ENCODE measurements at regions not wholly inside any gene's neighbourhood (a gene's known extent, or its start where the extent isn't known, plus 50 kb on each side); places are given as distances from the start of the nearest gene placed in this dataset.

- DNase-seq: no peak
- H3K27ac Mint-ChIP-seq: no peak overlapping the region
- intact Hi-C loops (cut with micrococcal nuclease): no loop called here
- H3K9me3 Mint-ChIP-seq: no peaks in the 10 kb centered on the region
- H3K4me3 Mint-ChIP-seq: no peak overlapping the region
- no peaks in the 10 kb centered on the region for H3K36me3 Mint-ChIP-seq (ENCODE audit: low read depth)
- no peaks in the 10 kb centered on the region for H3K27me3 Mint-ChIP-seq
- H3K4me1 Mint-ChIP-seq: no peaks in the 10 kb centered on the region
Measured at GRCh38 chr6:117118490-117118889, 146.9 kb upstream of the VGLL2 start.

DNA sequence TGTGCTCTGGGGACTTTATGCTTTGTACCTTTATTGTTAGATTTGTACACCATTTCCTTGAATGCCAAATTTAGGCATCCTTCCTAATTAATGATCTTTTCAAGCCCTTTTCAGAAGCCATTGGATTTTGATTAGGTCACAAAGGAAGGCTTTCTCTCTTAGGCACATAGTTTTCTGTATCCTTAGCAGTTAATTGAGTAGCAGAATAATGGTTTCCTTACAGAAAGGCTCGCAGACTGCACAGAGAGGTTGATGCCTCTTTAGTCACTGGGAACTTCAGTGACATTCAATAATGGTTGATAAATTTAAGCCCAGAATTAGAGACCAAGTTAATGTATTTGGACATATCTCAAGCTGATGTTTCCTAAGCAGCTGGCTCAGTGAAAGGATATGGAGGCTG is 139.1 kb upstream of the VGLL2 start:
- Mint-ChIP-seq H3K27ac (no peak overlapping the region), H3K27me3 (no peaks in the 10 kb centered on the region), H3K4me1 (no peaks in the 10 kb centered on the region), H3K4me3 (no peak overlapping the region), H3K36me3 (ENCODE audit: low read depth) (no peaks in the 10 kb centered on the region), H3K9me3 (no peaks in the 10 kb centered on the region)
- intact Hi-C loops (cut with micrococcal nuclease): no loop called here
- DNase-seq: no peak

DNA sequence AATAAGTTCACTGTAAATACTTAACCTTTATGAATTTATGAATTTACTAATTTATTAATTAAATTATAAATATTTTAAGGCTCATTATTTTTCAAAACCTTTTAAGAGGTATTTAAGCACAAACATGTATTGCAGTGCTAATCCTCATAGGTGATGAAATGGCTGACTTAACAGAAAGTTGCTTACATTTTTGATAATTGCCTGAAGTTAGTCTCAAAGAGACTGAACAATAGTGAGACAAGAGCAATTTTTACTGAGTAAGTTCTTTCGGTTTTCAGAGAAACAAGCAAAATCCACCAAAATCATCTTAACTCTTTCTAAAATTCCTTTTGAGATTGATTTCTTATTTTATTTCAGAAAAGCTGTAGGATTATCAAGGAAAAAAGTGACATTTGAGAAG is 137.3 kb upstream of the VGLL2 start:
- H3K4me3 Mint-ChIP-seq: no peak overlapping the region
- DNase-seq: no peak
- H3K4me1 Mint-ChIP-seq: no peaks in the 10 kb centered on the region
- no peak overlapping the region for H3K27ac Mint-ChIP-seq
- no peaks in the 10 kb centered on the region for H3K27me3 Mint-ChIP-seq
- H3K36me3 Mint-ChIP-seq (ENCODE audit: low read depth): no peaks in the 10 kb centered on the region
- no peaks in the 10 kb centered on the region for H3K9me3 Mint-ChIP-seq
- intact Hi-C loops (cut with micrococcal nuclease): no loop called here

DNA sequence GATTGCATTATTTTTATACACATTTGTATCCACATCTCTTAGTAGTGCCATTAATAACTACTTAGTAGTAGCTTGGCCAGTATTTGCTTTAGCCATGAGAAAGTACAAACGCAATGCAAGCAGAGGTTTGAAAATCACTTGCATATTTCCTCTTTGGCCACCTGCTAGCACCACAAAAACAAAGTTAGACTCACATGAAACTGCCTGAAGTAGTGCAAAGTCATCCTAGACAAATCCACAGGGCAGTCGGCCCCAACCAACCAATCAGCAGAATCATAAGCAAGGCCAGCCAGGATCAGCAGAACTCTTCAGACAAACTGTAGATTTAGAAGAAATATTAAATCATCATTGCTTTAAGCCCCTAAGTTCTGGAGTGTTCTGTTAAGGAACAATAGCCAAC is 135.2 kb upstream of the VGLL2 start:
- DNase-seq: no peak
- intact Hi-C loops (cut with micrococcal nuclease): no loop called here
- Mint-ChIP-seq H3K4me1 (no peaks in the 10 kb centered on the region), H3K9me3 (no peaks in the 10 kb centered on the region), H3K4me3 (no peak overlapping the region), H3K27ac (no peak overlapping the region), H3K36me3 (ENCODE audit: low read depth) (no peaks in the 10 kb centered on the region), H3K27me3 (no peaks in the 10 kb centered on the region)

DNA sequence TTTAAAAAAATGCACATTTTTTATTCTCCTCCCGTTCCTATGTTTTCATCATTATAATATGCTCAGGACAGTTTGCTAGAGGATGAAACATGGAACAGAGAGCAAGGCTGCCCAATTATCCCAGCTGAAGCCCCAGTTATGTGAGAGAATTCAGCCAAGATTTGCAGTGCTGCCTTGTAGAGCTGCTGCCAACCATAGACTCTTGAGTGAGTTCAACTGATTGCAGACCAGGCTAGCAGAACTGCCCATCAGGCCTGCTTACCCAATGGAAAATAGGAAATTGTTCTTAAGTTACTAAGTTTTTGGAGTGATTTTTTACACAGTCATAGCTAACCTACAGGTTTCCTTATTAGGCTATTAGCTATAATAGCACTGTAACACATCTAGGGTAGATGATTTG is 128.7 kb upstream of the VGLL2 start:
- no peaks in the 10 kb centered on the region for H3K36me3 Mint-ChIP-seq (ENCODE audit: low read depth)
- H3K27ac Mint-ChIP-seq: no peak overlapping the region
- intact Hi-C loops (cut with micrococcal nuclease): no loop called here
- no peak for DNase-seq
- no peaks in the 10 kb centered on the region for H3K27me3 Mint-ChIP-seq
- no peaks in the 10 kb centered on the region for H3K4me1 Mint-ChIP-seq
- H3K4me3 Mint-ChIP-seq: no peak overlapping the region
- H3K9me3 Mint-ChIP-seq: no peaks in the 10 kb centered on the region

DNA sequence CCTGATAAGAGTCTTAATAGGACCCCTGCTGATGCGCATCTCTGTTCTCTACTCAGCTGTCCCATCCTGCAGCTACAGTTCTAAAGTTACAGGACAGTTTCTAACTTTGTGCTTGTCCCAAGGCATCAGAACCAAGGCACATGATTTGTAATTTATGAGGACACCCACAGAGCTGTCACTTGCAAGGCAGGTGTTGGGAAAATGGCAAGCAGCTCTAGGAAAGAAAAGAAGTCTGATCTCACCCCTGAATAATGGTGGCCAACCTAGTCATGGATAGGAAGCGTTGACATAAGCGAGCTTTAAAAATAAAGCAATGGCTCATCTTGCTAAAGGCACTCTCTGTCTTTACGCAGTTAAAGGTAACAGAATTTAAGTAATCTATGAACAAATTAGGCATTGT is 127.6 kb upstream of the VGLL2 start:
- Mint-ChIP-seq H3K9me3 (no peaks in the 10 kb centered on the region), H3K27me3 (no peaks in the 10 kb centered on the region), H3K27ac (no peak overlapping the region), H3K4me3 (no peak overlapping the region), H3K4me1 (no peaks in the 10 kb centered on the region), H3K36me3 (ENCODE audit: low read depth) (no peaks in the 10 kb centered on the region)
- intact Hi-C loops (cut with micrococcal nuclease): no loop called here
- DNase-seq: no peak

- Mint-ChIP-seq H3K4me1 (no peaks in the 10 kb centered on the region), H3K36me3 (ENCODE audit: low read depth) (no peaks in the 10 kb centered on the region), H3K27me3 (no peaks in the 10 kb centered on the region), H3K9me3 (no peaks in the 10 kb centered on the region), H3K27ac (no peak overlapping the region), H3K4me3 (no peak overlapping the region)
- DNase-seq: no peak
- intact Hi-C loops (cut with micrococcal nuclease): no loop called here
Measured at GRCh38 chr6:117138425-117138824, 126.9 kb upstream of the VGLL2 start.

GRCh38 chr6:117138920-117139319 is 126.4 kb upstream of the VGLL2 start:
- Mint-ChIP-seq H3K4me1 (no peaks in the 10 kb centered on the region), H3K9me3 (no peaks in the 10 kb centered on the region), H3K27me3 (no peaks in the 10 kb centered on the region), H3K27ac (no peak overlapping the region), H3K36me3 (ENCODE audit: low read depth) (no peaks in the 10 kb centered on the region), H3K4me3 (no peak overlapping the region)
- intact Hi-C loops (cut with micrococcal nuclease): no loop called here
- no peak for DNase-seq

DNA sequence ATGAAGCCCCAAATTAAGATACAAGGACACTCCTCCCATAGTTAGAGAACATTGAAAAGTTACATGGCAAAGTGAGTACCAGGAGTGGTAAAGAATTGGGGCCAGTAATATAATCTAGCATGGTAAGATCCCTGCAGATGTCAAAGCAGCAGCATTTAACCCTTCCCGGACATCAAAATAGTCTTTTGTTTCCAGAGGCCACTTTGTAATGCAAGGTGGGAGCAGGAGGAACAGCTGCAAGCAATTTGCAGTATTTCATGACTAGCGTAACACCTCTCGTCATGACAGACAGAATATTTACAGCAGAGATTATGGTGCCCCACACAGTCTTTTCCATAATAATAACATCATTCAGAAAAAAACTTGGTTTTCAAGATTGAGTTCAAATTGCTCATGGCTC is 123.2 kb upstream of the VGLL2 start:
- no peaks in the 10 kb centered on the region for H3K27me3 Mint-ChIP-seq
- no peaks in the 10 kb centered on the region for H3K36me3 Mint-ChIP-seq (ENCODE audit: low read depth)
- intact Hi-C loops (cut with micrococcal nuclease): no loop called here
- no peak overlapping the region for H3K27ac Mint-ChIP-seq
- H3K9me3 Mint-ChIP-seq: peaks cover 4% of the 10 kb centered on the region
- DNase-seq: no peak
- H3K4me1 Mint-ChIP-seq: no peaks in the 10 kb centered on the region
- no peak overlapping the region for H3K4me3 Mint-ChIP-seq

DNA sequence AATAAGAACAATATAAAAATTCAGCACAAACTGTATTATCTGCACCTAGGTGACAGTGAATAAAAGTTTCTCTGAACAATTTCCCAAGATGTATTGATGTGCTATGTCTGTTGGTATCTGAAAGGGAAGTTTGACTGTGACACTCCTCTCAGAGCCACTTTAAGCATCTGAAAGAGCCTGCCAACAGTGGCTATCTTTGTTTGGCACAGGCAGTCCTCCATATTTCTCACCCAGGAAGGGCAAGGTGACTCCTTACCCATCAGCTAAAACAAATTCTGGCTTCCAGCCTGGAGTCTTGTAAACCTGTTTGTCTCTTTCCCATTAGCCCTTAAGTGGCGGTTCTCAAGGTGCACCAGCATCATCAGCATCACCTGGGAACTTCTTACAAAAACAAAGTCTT is 122.4 kb upstream of the VGLL2 start:
- intact Hi-C loops (cut with micrococcal nuclease): no loop called here
- DNase-seq: no peak
- Mint-ChIP-seq H3K4me1 (no peaks in the 10 kb centered on the region), H3K27ac (no peak overlapping the region), H3K9me3 (peaks cover 4% of the 10 kb centered on the region), H3K4me3 (no peak overlapping the region), H3K27me3 (no peaks in the 10 kb centered on the region), H3K36me3 (ENCODE audit: low read depth) (no peaks in the 10 kb centered on the region)

- intact Hi-C loops (cut with micrococcal nuclease): no loop called here
- H3K4me3 Mint-ChIP-seq: no peak overlapping the region
Measured at GRCh38 chr6:117143647-117144046, 121.7 kb upstream of the VGLL2 start.

GRCh38 chr6:117145940-117146339 is 119.4 kb upstream of the VGLL2 start:
- Mint-ChIP-seq H3K27me3 (no peaks in the 10 kb centered on the region), H3K9me3 (peaks cover 10% of the 10 kb centered on the region), H3K4me3 (no peak overlapping the region), H3K4me1 (no peaks in the 10 kb centered on the region), H3K36me3 (ENCODE audit: low read depth) (no peaks in the 10 kb centered on the region), H3K27ac (no peak overlapping the region)
- intact Hi-C loops (cut with micrococcal nuclease): no loop called here
- DNase-seq: no peak

More at GRCh38 chr6:117143647-117144046, 121.7 kb upstream of the VGLL2 start:
- no peak for DNase-seq
- H3K27ac Mint-ChIP-seq: no peak overlapping the region
- H3K27me3 Mint-ChIP-seq: no peaks in the 10 kb centered on the region
- peaks cover 4% of the 10 kb centered on the region for H3K9me3 Mint-ChIP-seq
- no peaks in the 10 kb centered on the region for H3K36me3 Mint-ChIP-seq (ENCODE audit: low read depth)
- no peaks in the 10 kb centered on the region for H3K4me1 Mint-ChIP-seq

- Mint-ChIP-seq H3K9me3 (peaks cover 10% of the 10 kb centered on the region), H3K36me3 (ENCODE audit: low read depth) (no peaks in the 10 kb centered on the region), H3K4me1 (no peaks in the 10 kb centered on the region), H3K27ac (no peak overlapping the region), H3K4me3 (no peak overlapping the region), H3K27me3 (no peaks in the 10 kb centered on the region)
- no peak for DNase-seq
- intact Hi-C loops (cut with micrococcal nuclease): no loop called here
Measured at GRCh38 chr6:117149324-117149723, 116.0 kb upstream of the VGLL2 start.

GRCh38 chr6:117156741-117157140 is 108.6 kb upstream of the VGLL2 start:
- no peak for DNase-seq
- H3K4me1 Mint-ChIP-seq: no peaks in the 10 kb centered on the region
- H3K36me3 Mint-ChIP-seq (ENCODE audit: low read depth): no peaks in the 10 kb centered on the region
- H3K27me3 Mint-ChIP-seq: no peaks in the 10 kb centered on the region
- intact Hi-C loops (cut with micrococcal nuclease): no loop called here
- H3K9me3 Mint-ChIP-seq: no peaks in the 10 kb centered on the region
- H3K4me3 Mint-ChIP-seq: no peak overlapping the region
- no peak overlapping the region for H3K27ac Mint-ChIP-seq

DNA sequence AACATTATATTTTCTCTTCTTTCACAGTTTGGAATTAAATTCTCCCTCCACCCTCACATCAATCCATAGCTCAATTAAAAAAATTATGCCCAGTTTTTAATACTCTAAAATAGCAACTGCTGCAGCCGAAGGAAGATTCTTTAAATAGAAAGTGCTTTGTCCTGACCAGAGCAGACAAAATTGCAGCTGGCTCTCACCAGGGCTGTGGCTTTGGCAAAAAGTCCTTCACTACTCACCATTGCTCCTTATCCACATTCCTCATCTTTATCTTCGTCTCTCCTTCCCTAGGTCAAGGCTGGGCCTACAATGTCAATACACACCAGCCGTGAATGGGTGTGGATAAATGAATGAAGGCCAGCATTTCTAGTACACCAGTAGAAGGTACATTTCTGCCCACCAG is 107.9 kb upstream of the VGLL2 start:
- Mint-ChIP-seq H3K27ac (no peak overlapping the region), H3K36me3 (ENCODE audit: low read depth) (no peaks in the 10 kb centered on the region), H3K4me3 (no peak overlapping the region), H3K27me3 (no peaks in the 10 kb centered on the region), H3K9me3 (no peaks in the 10 kb centered on the region), H3K4me1 (no peaks in the 10 kb centered on the region)
- intact Hi-C loops (cut with micrococcal nuclease): no loop called here
- no peak for DNase-seq
